KG1 (cell line): ENCODE measurements at regions not wholly inside any gene's neighbourhood (a gene's known extent, or its start where the extent isn't known, plus 50 kb on each side); places are given as distances from the start of the nearest gene placed in this dataset.
"Not testable (repeated sequence)": the region's sequence is repeated elsewhere in the genome, so short reads cannot be mapped to it uniquely, and the experiment has no call there.

ENCODE experiments used
- DNase-seq: peaks from one replicate; lab custom pipeline; 2025; lab: John Stamatoyannopoulos, UW

DNA sequence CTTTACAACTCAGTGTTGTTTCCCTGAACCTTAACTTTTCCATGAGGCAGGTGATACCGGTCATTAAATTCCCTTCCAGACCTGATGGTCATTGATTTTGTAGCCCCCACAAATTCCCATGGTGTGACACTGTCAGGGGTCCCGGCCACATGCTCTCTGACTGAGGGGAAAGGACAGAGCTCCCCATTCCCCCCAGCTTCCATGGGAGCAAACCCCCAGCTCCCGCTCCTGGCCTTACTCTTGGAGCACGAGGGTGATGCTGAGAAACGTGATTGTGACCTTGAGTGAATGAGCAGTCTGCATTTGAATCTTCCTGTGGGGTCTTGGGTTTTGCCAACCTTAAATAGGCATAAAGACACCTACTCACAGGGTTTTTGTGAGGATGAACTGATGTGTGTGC is 366.8 kb downstream of the RPS6KC1 start:
- no peak for DNase-seq

DNA sequence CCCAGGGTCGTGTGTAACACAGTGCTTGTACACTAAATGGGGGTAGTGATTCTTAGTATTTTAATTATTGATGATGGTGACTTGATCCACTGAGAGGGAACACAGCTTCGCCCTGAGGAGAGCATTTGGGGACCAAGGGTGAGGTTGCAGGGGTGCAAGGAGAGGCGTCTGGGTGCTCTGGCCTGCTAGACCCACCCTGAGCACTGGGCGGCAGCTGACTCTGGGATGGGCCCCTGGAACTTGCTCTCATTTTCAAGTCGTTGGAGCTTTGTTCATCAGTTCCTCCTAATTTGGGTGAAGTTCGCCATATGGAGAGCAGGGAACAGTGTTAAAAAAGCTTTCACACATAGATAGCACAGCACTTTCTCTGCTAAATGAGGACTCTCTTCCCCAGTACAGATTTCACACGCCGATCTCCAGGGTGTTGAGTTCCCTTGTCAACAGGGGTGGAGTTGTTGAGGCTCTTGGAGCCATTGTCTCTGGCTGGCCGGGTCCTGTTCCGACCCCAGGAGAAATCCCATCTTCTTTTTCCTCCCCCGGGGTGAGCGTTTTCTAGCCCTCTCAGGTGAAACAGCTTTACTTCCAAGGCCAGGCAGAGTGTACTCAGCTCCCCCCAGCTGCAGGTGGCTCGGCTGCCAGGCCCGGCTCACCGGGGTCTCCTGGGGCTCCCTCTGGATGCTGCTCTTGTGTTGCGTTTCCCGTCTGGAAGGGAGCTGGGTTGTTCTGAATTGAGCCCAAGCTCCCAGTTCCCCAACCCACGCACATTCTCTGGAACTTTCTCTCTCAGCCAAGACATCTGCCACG is 367.4 kb downstream of the RPS6KC1 start:
- no peak for DNase-seq

DNA sequence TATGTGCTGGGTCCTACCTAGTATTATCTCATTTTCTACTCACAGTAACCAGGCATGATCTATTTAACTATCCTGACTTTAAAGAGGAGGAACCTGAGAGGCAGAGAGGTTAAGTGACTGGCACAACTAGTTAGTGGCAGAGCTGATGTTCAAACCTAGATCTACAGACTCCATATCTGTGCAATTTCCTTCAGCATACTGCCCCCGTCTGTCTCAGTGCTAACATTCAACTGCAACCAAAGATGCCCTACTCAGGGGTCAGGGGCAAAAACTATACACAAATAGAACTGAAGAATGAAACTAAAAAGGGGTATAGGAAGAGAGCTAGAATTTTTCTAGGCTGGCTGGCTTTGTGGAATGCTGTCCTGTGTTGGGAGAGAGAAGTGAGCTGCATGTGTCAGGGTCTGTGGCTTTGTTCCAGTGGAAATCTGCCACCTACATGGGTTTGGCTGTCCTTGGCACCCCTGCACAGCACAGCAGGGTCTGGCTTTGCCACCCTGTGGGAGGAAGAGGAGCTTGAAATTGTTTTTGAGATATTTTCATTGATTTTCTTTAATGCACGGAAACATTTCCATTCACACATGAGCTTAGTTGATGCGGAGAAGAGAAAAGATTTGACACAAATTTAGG is 368.5 kb downstream of the RPS6KC1 start:
- DNase-seq, result no peak

DNA sequence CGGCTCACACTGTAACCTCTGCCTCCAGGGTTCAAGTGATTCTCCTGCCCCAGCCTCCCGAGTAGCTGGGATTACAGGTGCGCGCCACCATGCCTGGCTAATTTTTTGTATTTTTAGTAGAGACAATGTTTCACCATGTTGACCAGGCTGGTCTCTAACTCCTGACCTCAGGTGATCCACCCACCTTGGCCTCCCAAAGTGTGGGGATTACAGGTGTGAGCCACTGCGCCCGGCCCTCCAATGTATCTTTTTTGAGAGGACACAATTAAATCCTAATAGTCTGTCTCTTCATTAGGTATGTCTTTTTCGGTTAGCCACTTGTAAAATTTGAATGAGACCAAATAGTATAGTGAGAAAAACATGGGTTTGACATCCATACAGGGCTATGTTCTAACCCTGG is 370.1 kb downstream of the RPS6KC1 start:
- not testable (repeated sequence) for DNase-seq

DNA sequence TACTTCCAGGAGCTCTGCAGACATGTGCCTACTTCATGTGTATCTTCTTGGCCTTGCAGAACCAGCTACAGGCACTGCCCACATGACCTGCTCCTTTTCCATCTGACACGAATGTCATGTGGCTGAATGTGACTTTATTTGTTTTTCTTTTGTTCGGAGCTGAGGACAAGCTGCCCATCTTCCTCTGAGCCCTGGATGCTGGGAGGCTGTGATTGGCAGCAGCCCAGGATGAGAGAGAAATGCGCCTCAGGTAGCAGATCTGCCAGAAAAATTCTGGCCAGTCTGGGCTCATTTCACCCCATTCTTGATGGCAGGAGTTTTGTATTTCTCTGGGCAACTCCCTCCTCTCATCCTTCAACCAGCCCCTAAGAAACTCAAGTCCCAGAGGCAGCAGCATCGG is 372.0 kb downstream of the RPS6KC1 start:
- DNase-seq, result no peak

DNA sequence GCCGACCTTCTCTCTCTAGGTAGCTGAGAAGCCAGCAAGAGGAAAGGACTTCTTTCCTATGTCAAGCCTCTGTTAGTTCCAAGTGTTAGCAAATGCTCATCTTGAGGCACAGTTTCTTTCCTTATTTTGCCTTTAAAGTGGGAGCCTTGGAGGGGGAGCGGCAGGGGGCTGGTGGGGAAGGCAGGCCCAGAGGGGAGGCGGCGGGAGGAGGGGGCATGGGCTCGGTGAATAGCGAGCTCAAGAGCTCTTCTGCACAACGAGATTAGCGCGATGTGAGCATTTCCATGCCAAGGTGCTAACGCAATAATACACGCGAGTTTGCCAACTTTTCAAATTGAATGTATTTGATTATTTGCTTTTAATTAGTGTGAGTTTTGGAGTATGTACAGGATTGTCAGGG is 372.6 kb downstream of the RPS6KC1 start:
- no peak for DNase-seq

DNA sequence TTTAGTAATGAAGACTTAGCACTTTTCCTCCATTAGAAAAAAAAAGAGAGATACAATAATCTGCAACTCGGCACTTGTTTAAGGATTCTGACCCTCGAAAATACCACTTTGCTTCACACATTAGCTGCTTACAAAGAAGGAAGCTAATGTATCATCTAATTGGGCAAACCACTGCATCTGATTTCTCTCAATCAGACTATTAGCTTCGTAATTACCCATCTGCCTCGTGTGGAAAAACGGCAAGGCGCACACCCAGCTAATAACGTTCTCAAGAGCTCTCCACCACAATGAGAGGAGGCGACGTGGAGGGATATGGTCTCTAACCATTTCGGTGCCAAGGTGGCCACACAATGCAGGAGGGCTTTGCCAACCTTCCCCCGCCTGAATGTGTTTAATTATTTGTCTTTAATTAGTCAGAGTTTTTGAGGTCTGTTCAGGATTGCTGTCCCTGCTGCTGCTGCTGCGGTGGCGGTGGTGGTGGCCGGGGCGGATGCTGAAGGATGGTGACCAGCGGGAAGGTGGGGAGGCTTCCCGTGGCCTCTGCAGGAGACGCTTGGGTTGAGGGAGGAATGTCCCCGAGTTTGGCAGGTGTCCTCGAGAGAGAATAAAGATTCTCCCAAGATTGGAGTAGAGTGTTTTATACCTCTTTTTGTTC is 374.5 kb downstream of the RPS6KC1 start:
- no peak for DNase-seq

DNA sequence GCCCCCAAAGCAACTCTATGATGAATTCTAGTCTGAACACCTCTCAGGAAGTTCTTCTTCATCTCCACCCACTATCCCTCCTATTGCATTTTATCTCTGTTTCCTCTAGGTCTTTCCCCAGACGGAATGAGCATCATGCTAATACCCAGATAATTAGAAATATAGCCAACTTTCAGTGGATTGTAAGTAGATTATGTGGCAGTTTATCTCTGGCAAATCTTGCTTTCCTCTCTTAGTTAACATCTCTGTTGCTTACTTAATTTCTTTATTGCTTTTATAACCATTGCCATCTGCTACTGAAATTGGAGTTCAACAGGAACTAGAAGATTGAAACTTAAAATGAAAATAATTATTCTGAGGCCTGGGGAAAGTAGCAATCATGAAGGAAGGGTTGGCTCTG is 378.6 kb downstream of the RPS6KC1 start:
- no peak for DNase-seq

DNA sequence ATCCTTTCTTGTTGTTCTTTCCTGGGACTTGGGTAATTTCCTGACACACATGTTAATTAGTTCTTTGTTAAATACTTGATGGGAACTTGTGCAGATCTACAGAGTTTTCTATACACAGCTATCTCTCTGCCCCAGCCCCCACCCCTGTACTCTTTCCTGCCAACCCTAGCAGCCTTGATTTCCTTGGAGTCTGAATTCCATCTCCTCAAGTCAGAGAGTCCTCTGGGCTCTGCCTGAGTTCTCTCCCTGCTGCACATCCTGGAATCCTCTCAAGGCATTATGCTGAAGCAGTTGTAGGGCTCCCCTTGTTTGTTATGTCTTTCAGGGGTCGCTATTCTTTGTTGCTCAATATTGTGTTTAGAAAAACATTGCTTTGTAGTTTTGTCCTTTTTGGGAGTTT is 384.7 kb downstream of the RPS6KC1 start:
- no peak for DNase-seq

DNA sequence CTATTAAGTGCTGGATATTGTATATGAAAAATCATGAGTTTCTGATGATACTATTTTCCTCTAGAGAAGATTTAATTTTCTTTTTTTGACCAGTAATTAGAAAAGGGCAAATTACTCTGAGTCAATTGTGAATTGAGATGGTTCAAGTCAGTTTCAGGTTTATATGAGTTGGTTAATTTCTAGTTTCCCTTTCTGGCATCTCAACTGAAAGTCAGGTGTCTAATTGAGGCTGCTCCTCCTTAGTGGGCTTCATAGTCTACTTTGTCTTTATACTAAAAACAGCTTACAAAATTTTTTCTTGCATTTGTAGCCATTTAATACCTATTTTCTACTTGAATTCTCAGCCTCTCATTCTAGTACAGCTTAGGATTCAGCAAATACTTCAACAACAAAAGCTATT is 387.3 kb downstream of the RPS6KC1 start:
- no peak for DNase-seq

DNA sequence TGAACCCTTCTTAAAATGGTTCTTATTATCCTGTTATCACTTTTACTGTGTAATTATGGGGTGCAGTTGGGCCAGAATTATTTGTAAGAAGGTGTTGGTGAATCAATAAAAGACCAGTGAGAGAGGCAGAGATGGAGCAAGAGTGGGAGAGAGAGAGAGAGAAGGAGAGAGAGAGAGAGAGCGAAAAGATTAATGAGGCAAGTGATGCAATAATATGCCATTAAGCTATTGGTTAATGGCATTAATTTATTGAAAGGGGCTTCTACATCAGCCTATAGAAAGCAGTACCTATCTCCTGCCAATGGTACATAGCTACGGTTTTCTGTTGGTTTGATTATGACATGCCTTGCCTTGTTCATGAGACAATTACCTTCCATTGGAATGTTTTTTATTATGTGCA is 388.7 kb downstream of the RPS6KC1 start:
- DNase-seq, result no peak

DNA sequence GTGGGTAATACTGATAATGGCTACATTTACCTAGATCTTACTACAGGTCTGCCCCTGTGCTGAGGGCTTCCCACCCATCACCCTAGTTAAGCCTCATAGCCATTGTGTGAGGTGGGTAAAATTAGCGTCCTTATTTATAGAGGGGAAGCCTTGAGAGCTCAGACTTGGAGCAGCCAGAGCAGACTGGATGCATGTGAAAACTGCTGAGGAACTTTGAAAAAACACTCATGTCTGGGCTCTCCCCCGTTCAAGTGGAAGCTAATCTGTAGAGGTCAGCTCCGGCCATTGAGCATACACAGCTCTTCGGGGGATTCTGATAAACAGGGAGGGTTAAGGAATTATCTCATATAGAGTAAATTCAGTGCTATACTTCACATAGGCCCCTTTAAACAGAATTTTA is 389.7 kb downstream of the RPS6KC1 start:
- no peak for DNase-seq

DNA sequence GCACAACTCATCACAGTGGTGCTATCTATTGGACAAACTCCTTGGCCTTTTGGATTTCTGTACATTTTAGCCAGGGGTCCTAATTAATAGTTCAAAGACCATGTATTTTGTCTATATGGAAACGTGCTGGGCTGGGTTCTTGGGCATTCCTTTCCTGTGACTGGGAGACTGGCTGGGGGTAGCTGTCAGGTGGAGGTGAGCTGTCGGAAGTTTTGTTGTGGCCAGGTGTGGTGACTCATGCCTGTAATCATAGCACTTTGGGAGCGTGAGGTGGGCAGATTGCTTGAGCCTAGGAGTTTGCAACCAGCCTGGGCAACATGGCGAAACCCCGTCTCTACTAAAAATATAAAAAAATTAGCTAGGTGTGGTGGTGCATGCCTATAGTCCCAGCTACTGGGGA is 392.4 kb downstream of the RPS6KC1 start:
- no peak for DNase-seq

DNA sequence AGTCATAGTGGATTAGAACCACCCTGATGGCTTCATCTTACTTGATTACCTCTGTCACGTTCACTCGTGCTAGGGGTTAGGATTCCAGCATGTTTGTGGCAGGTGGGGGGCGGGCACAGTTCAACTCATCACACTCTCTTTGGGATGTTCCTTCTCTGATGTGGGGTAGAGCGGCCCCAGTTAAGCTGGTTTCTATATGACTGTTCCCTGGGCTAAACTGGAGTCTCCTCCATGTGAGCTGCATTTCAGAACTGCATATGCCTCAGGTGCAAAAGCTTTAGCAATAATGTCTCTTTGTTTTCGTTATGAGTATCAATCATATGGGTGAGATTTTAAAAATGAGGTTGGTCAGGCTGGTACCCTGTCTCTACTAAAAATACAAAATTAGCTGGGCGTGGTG is 393.2 kb downstream of the RPS6KC1 start:
- no peak for DNase-seq

DNA sequence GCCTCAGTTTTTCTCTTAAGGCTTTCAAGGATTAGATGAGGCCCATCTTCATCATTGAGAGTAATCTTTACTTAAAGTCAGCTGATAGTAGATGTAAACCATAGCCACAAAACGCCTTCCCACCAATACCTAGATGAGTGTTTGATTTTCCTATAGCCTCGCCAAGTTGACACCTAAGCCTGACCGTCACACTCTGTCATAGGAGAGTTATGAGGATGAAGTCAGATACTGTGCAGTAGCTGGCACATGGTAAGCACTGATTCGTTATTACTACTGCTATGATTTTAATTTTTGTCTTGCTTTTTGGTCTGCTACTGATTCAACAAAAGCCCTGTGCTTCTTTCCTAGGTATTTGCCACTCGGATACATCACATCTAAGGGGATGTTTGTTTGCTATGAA is 395.5 kb downstream of the RPS6KC1 start:
- no peak for DNase-seq

DNA sequence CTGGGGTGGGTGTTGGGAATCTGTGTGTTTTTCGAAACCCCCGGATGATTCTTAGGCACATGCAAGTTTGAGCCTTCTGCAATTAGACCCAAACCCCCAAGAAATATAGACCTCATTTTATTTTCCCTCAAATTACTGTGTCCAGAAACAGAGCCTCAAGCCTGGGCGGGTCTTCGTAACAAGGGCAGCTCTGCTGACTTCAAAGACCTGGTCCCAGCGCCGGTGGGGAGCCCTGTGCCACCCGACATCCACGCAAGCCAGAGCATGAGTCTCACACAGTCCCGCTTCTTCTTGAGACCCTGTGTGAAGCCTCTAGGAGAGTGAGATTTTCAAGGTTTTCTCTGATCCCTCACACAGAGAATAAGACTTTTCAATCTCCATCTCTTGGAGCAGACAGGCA is 397.3 kb downstream of the RPS6KC1 start:
- no peak for DNase-seq

DNA sequence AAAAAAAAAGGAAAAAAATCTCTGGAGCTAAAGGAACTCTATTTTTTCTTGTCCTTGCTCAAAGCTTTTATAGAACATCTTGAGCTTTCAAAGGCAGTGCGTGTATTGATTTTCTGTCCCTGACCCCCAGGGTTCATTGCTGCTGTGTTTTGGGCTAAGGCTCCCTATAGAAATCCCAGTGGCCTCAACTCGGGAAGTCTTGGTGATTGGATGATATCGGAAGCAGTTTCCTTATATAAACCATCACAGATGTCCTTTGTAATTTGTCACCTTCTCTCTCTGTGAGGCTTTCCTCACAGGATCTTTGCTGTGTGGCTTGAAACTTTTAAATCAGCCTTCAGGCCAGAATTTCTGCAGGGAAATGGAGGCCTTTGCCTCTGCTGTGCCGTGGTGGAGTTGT is 397.7 kb downstream of the RPS6KC1 start:
- no peak for DNase-seq

DNA sequence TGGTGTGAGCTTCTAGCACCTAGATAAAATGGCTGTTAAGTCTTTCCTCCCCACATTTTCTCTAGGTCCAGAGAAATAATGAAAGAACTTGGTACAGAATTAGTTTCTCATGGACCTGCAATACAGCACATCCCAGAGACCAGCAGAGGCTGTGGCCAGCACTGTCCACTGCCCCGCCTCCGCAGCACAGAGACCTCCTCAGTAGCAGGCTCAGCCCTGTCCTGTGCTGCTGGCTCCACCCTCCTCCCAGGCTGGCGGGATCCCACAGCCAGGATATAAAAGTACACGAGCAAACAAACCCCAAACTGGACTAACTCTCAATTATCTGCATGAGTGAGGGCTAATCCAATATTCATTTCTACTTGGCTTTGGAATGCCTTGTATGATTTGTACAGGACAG is 401.5 kb downstream of the RPS6KC1 start:
- DNase-seq, result no peak

DNA sequence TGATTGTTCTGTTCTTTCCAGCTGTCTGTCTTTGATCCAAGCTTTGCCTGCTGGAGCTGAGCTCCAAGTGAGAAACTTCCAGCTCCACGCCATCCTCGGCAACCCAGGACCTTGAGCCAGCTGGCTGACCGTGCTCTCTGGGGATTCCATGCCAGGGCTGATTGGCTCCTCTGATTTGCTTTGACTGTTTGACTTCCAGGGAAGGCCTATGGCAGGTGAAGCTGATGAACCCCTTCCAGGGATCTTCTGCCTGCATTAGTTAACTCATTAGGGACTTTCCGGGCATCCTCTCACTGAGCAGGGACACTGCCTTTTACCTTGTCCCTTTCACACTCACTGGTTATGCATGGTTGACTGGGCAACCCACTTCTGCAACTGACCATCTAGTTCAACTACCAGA is 406.1 kb downstream of the RPS6KC1 start:
- no peak for DNase-seq

DNA sequence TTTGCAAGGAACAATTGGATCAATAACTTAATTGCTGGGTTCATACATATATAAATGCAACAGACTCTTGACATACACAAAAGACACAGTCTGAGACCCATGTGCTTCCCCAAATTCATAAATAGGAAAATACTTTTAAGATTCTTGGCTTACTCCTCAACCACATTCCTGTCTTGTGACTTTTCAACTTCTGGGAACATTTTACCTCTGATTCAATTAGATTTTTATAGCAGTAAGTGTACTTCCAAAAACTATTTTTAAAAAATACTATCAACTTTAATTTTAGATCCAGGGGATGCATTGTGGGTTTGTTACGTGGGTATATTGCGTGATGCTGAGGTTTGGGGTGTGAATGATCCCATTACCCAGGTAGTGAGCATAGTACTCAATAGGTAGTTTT is 406.7 kb downstream of the RPS6KC1 start:
- no peak for DNase-seq

DNA sequence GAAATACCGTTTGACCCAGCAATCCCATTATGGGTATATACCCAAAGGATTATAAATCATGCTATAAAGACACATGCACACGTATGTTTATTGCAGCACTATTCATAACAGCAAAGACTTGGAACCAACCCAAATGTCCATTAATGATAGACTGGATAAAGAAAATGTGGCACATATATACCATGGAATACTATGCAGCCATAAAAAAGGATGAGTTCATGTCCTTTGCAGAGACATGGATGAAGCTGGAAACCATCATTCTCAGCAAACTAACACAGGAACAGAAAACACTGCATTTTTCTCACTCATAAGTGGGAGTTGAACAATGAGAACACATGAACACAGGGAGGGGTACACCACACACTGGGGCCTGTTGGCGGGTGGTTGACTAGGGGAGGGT is 411.3 kb downstream of the RPS6KC1 start:
- not testable (repeated sequence) for DNase-seq

DNA sequence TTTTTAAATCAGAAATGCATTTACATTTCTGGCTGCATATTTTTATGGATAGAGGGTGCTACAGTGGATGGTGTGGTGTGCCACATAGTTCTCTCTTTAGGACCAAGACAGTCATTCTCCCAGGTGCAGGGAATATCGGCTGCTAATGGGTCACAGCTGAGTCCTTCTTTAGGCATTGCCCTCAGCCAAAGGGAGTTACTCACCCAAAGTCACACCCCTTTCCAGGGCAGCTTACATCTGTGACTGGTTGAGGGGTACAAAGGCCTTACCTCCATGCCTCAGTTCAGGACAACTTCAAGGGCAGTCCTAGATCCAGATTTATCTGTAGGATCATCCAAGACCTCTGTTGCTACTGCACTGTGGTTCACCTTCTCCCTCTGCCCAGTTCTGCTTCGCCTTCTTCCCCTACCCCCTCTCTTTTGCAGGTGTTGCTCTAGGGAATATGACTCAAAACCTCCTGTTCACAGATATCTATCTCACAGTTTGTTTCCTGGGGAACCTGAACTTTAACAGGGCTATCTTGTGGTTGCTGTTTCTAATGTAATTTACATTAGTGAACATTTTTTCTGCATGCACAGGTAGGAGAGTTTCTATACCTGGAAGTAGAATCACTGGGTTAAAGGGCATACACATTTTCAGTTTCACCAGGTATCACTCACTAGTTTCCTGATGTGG is 413.9 kb downstream of the RPS6KC1 start:
- no peak for DNase-seq

DNA sequence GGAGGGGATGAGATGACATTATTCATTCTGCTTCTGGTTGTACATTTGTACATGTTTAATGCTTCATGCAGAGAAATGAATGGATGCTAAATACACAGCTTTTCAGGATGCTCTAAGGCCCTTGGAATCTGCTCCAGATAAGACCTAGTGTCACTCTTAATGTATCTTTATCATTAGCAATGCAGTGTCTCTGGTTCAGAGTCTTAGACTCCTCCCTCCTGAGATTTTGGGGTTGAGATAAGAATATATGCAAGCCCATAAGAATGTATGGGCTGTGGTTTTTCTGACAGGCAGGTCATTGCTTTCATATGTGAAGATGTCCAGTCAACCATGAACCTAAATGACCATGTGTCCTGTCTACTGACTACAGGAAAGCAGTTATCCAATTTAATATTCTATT is 415.5 kb downstream of the RPS6KC1 start:
- no peak for DNase-seq
